SJCRH30 (cell line): ENCODE measurements at regions not wholly inside any gene's neighbourhood (a gene's known extent, or its start where the extent isn't known, plus 50 kb on each side); places are given as distances from the start of the nearest gene placed in this dataset.
A peak's percentile ranks its signal among the peaks of the same experiment; 100 is the strongest.
"Not testable (repeated sequence)": the region's sequence is repeated elsewhere in the genome, so short reads cannot be mapped to it uniquely, and the experiment has no call there.

Experiments
- DNase-seq, 2 experiments: peaks; one replicate each; pipeline ENCODE4 v3.0.0-alpha.2; 2015 to 2020
- H3K27ac ChIP-seq: fragments of 250-450 bp; sonication (Bioruptor Pico); 2 replicates; pipeline ENCODE4 v1.5.1; 2020; ENCODE audit warnings: mild to moderate bottlenecking, moderate library complexity
- H3K27me3 ChIP-seq: fragments of 250-450 bp; sonication (Bioruptor Pico); 2 replicates; pipeline ENCODE4 v1.5.1; 2020; ENCODE audit warnings: mild to moderate bottlenecking, moderate library complexity
- H3K36me3 ChIP-seq: fragments of 250-450 bp; sonication (Bioruptor Pico); 2 replicates; pipeline ENCODE4 v1.5.1; 2020; ENCODE audit warnings: mild to moderate bottlenecking, moderate library complexity
- H3K4me1 ChIP-seq: fragments of 250-450 bp; sonication (Bioruptor Pico); 2 replicates; pipeline ENCODE4 v1.5.1; 2020; ENCODE audit warnings: mild to moderate bottlenecking, moderate library complexity
- H3K4me3 ChIP-seq: fragments of 250-450 bp; sonication (Bioruptor Pico); 2 replicates; pipeline ENCODE4 v1.5.1; 2020; ENCODE audit warnings: mild to moderate bottlenecking, moderate library complexity
- H3K9me3 ChIP-seq: fragments of 250-450 bp; sonication (Bioruptor Pico); replicated peaks from 2 replicates; pipeline ENCODE4 v1.5.1; 2020; ENCODE audit warnings: mild to moderate bottlenecking, moderate library complexity

- DNase-seq, H3K9me3 ChIP-seq, H3K4me1 ChIP-seq, H3K27me3 ChIP-seq, H3K4me3 ChIP-seq, H3K27ac ChIP-seq, H3K36me3 ChIP-seq: not testable (repeated sequence)
These were observed 315.3 kb upstream of the SGK1 start for GRCh38 chr6:134632982-134633940.

GRCh38 chr6:134632024-134632423 lies 314.1 kb upstream of the SGK1 start:
- Histone ChIP-seq H3K4me1 (no peaks in the 10 kb centered on the region), H3K36me3 (no peaks in the 10 kb centered on the region), H3K27ac (no peak overlapping the region), H3K9me3 (no peaks in the 10 kb centered on the region), H3K4me3 (no peak overlapping the region), H3K27me3 (no peaks in the 10 kb centered on the region)
- no peak for DNase-seq

- H3K36me3 ChIP-seq, result no peaks in the 10 kb centered on the region
These were observed 313.5 kb upstream of the SGK1 start for GRCh38 chr6:134631398-134631924.

GRCh38 chr6:134630508-134631121 lies 312.7 kb upstream of the SGK1 start:
- DNase-seq, result peak in 1 of 2 experiments; percentile 5
- Histone ChIP-seq H3K4me3 (no peak overlapping the region), H3K36me3 (no peaks in the 10 kb centered on the region), H3K27ac (no peak overlapping the region), H3K4me1 (no peaks in the 10 kb centered on the region), H3K27me3 (no peaks in the 10 kb centered on the region), H3K9me3 (no peaks in the 10 kb centered on the region)

More at GRCh38 chr6:134631398-134631924, 313.5 kb upstream of the SGK1 start:
- Histone ChIP-seq H3K27ac (no peak overlapping the region), H3K9me3 (no peaks in the 10 kb centered on the region), H3K4me3 (no peak overlapping the region), H3K4me1 (no peaks in the 10 kb centered on the region), H3K27me3 (no peaks in the 10 kb centered on the region)
- no peak for DNase-seq

GRCh38 chr6:134628154-134628553 lies 310.2 kb upstream of the SGK1 start:
- no peak overlapping the region for H3K27ac ChIP-seq
- no peaks in the 10 kb centered on the region for H3K9me3 ChIP-seq
- no peaks in the 10 kb centered on the region for H3K4me1 ChIP-seq
- no peak for DNase-seq
- H3K36me3 ChIP-seq, result no peaks in the 10 kb centered on the region
- H3K4me3 ChIP-seq, result no peak overlapping the region
- H3K27me3 ChIP-seq, result no peaks in the 10 kb centered on the region

- Histone ChIP-seq H3K4me3 (no peak overlapping the region), H3K4me1 (no peaks in the 10 kb centered on the region), H3K27me3 (no peaks in the 10 kb centered on the region), H3K27ac (no peak overlapping the region), H3K36me3 (no peaks in the 10 kb centered on the region), H3K9me3 (no peaks in the 10 kb centered on the region)
- no peak for DNase-seq
These were observed 309.8 kb upstream of the SGK1 start for GRCh38 chr6:134627707-134628106.

- H3K27me3 ChIP-seq, result no peaks in the 10 kb centered on the region
- H3K36me3 ChIP-seq, result no peaks in the 10 kb centered on the region
- no peak for DNase-seq
- H3K27ac ChIP-seq, result no peak overlapping the region
- no peaks in the 10 kb centered on the region for H3K9me3 ChIP-seq
- H3K4me3 ChIP-seq, result no peak overlapping the region
- H3K4me1 ChIP-seq, result no peaks in the 10 kb centered on the region
These were observed 308.7 kb upstream of the SGK1 start for GRCh38 chr6:134626589-134626988.

GRCh38 chr6:134626086-134626485 lies 308.2 kb upstream of the SGK1 start:
- Histone ChIP-seq H3K4me1 (no peaks in the 10 kb centered on the region), H3K9me3 (no peaks in the 10 kb centered on the region), H3K4me3 (no peak overlapping the region), H3K36me3 (no peaks in the 10 kb centered on the region), H3K27ac (no peak overlapping the region), H3K27me3 (no peaks in the 10 kb centered on the region)
- DNase-seq, result no peak

GRCh38 chr6:134624781-134625180 lies 306.9 kb upstream of the SGK1 start:
- no peaks in the 10 kb centered on the region for H3K36me3 ChIP-seq
- H3K9me3 ChIP-seq, result no peaks in the 10 kb centered on the region
- no peak overlapping the region for H3K27ac ChIP-seq
- peaks cover 4% of the 10 kb centered on the region; the same call in 1 of the 2 replicates for H3K27me3 ChIP-seq
- H3K4me3 ChIP-seq, result no peak overlapping the region
- no peaks in the 10 kb centered on the region for H3K4me1 ChIP-seq
- DNase-seq, result peak; percentile 5 to 8

GRCh38 chr6:134623401-134623800 lies 305.5 kb upstream of the SGK1 start:
- no peak for DNase-seq
- H3K27me3 ChIP-seq, result peaks cover 4% of the 10 kb centered on the region; the same call in 1 of the 2 replicates
- no peaks in the 10 kb centered on the region for H3K4me1 ChIP-seq
- no peaks in the 10 kb centered on the region for H3K36me3 ChIP-seq
- no peaks in the 10 kb centered on the region for H3K9me3 ChIP-seq
- H3K4me3 ChIP-seq, result no peak overlapping the region
- no peak overlapping the region for H3K27ac ChIP-seq

GRCh38 chr6:134622382-134623173 lies 304.7 kb upstream of the SGK1 start:
- Histone ChIP-seq H3K27ac (no peak overlapping the region), H3K36me3 (no peaks in the 10 kb centered on the region), H3K27me3 (peaks cover 4% of the 10 kb centered on the region; the same call in 1 of the 2 replicates), H3K9me3 (no peaks in the 10 kb centered on the region), H3K4me3 (no peak overlapping the region), H3K4me1 (no peaks in the 10 kb centered on the region)
- no peak for DNase-seq

GRCh38 chr6:134621858-134622257 lies 303.9 kb upstream of the SGK1 start:
- Histone ChIP-seq H3K4me1 (no peaks in the 10 kb centered on the region), H3K9me3 (no peaks in the 10 kb centered on the region), H3K27me3 (peaks cover 4% of the 10 kb centered on the region; the same call in 1 of the 2 replicates), H3K4me3 (no peak overlapping the region), H3K36me3 (no peaks in the 10 kb centered on the region), H3K27ac (no peak overlapping the region)
- no peak for DNase-seq

- H3K27ac ChIP-seq, result no peak overlapping the region
- H3K4me1 ChIP-seq, result no peaks in the 10 kb centered on the region
- DNase-seq, result no peak
These were observed 301.9 kb upstream of the SGK1 start for GRCh38 chr6:134619789-134620188.

GRCh38 chr6:134619077-134619476 lies 301.2 kb upstream of the SGK1 start:
- peak; percentile 14 to 56 for DNase-seq
- H3K27me3 ChIP-seq, result peaks cover 8% of the 10 kb centered on the region; the same call in 1 of the 2 replicates
- no peaks in the 10 kb centered on the region for H3K9me3 ChIP-seq
- H3K4me3 ChIP-seq, result no peak overlapping the region
- no peaks in the 10 kb centered on the region for H3K4me1 ChIP-seq
- H3K27ac ChIP-seq, result no peak overlapping the region
- H3K36me3 ChIP-seq, result no peaks in the 10 kb centered on the region

More at GRCh38 chr6:134619789-134620188, 301.9 kb upstream of the SGK1 start:
- Histone ChIP-seq H3K36me3 (no peaks in the 10 kb centered on the region), H3K9me3 (no peaks in the 10 kb centered on the region), H3K27me3 (peaks cover 8% of the 10 kb centered on the region; the same call in 1 of the 2 replicates), H3K4me3 (no peak overlapping the region)
